GM18951 (cell line): ENCODE measurements at regions not wholly inside any gene's neighbourhood (a gene's known extent, or its start where the extent isn't known, plus 50 kb on each side); places are given as distances from the start of the nearest gene placed in this dataset.
"Not testable (repeated sequence)": the region's sequence is repeated elsewhere in the genome, so short reads cannot be mapped to it uniquely, and the experiment has no call there.

Experiments used
- POLR2A ChIP-seq: IDR thresholded peaks from 4 replicates; pipeline ENCODE4 v1.6.1; 2011; ENCODE audit warnings: mild to moderate bottlenecking; ENCODE audit not compliant: insufficient read length, insufficient read depth; ENCODE audit errors: extremely low read depth
- in situ Hi-C: fragments of 300-500 bp; cut with MboI; formaldehyde crosslinking; loops from one replicate; pipeline ENCODE4 v1.12.0; 2022; ENCODE audit warnings: low sequenced_read_pairs, mixed read lengths, inconsistent platforms; ENCODE audit not compliant: unreplicated experiment

- in situ Hi-C loops: no loop called here
- TF ChIP-seq POLR2A: no peak
These were observed 152.1 kb downstream of the UQCRFS1 start for GRCh38 chr19:29060813-29061364.

GRCh38 chr19:29056535-29056934 lies 156.4 kb downstream of the UQCRFS1 start:
- no peak for TF ChIP-seq POLR2A
- in situ Hi-C loops: no loop called here

- in situ Hi-C loops: no loop called here
- no peak for TF ChIP-seq POLR2A
These were observed 157.9 kb downstream of the UQCRFS1 start for GRCh38 chr19:29054886-29055675.

- no peak for TF ChIP-seq POLR2A
- in situ Hi-C loops: no loop called here
These were observed 164.1 kb downstream of the UQCRFS1 start for GRCh38 chr19:29048873-29049272.

- no peak for TF ChIP-seq POLR2A
- in situ Hi-C loops: no loop called here
These were observed 167.2 kb downstream of the UQCRFS1 start for GRCh38 chr19:29045679-29046254.

GRCh38 chr19:29044037-29044436 lies 168.9 kb downstream of the UQCRFS1 start:
- in situ Hi-C loops: no loop called here
- no peak for TF ChIP-seq POLR2A

- in situ Hi-C loops: no loop called here
- TF ChIP-seq POLR2A: no peak
These were observed 170.5 kb downstream of the UQCRFS1 start for GRCh38 chr19:29042450-29042849.

GRCh38 chr19:29040951-29041350 lies 172.0 kb downstream of the UQCRFS1 start:
- TF ChIP-seq POLR2A: no peak
- in situ Hi-C loops: no loop called here

- no peak for TF ChIP-seq POLR2A
- in situ Hi-C loops: no loop called here
These were observed 172.7 kb downstream of the UQCRFS1 start for GRCh38 chr19:29040292-29040691.

GRCh38 chr19:29039036-29039435 lies 173.9 kb downstream of the UQCRFS1 start:
- in situ Hi-C loops: not testable (repeated sequence)

- no peak for TF ChIP-seq POLR2A
These were observed 181.7 kb downstream of the UQCRFS1 start for GRCh38 chr19:29031216-29031615.

GRCh38 chr19:29029268-29029958 lies 183.5 kb downstream of the UQCRFS1 start:
- no peak for TF ChIP-seq POLR2A
- in situ Hi-C loops: no loop called here

More at GRCh38 chr19:29031216-29031615, 181.7 kb downstream of the UQCRFS1 start:
- in situ Hi-C loops: no loop called here

GRCh38 chr19:29022599-29022998 lies 190.4 kb downstream of the UQCRFS1 start:
- TF ChIP-seq POLR2A: no peak
- in situ Hi-C loops: no loop called here

GRCh38 chr19:29022165-29022564 lies 190.8 kb downstream of the UQCRFS1 start:
- in situ Hi-C loops: no loop called here
- no peak for TF ChIP-seq POLR2A
